Omental fat pad (tissue), 3 donors: ENCODE measurements at regions not wholly inside any gene's neighbourhood (a gene's known extent, or its start where the extent isn't known, plus 50 kb on each side); places are given as distances from the start of the nearest gene placed in this dataset.

Source experiments
- ATAC-seq: fragments of 150-250 bp; one replicate; pipeline ENCODE4 v1.9.1; 2016; ENCODE audit warnings: mild to moderate bottlenecking, moderate library complexity; ENCODE audit not compliant: low FRiP score
- DNase-seq: peaks from one replicate; pipeline ENCODE4 v3.0.0-alpha.2; 2019; ENCODE audit warnings: low spot score
- TF ChIP-seq, protein P1 (sequence below), 3 donors: fragments of 450-650 bp; IDR thresholded peaks; one replicate each; pipeline ENCODE4 v1.5.1; 2016 to 2017; ENCODE audit warnings: antibody characterized with exemption in 3 of 3, mild to moderate bottlenecking in 3 of 3, moderate library complexity in 2 of 3

DNA sequence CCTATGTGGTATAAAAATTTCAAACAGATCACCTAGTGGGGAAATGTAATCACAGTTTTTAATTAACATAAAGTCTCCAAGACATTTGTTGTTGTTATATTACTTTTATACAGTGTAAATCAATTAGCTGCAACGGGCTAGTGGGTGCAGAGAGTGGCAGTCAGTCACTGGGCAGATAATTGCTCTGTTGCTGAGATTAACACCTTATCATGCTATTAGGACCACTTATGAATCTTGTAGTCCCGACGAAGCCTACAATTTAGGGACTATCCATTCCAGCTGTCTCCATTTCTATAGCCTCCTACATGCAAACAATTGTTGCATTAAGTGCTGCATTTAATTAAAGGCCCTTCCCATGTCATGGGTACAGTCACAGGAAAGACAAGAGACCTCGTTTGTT, 158.9 kb upstream of the PROX1 start:
- TF ChIP-seq, protein P1, sequence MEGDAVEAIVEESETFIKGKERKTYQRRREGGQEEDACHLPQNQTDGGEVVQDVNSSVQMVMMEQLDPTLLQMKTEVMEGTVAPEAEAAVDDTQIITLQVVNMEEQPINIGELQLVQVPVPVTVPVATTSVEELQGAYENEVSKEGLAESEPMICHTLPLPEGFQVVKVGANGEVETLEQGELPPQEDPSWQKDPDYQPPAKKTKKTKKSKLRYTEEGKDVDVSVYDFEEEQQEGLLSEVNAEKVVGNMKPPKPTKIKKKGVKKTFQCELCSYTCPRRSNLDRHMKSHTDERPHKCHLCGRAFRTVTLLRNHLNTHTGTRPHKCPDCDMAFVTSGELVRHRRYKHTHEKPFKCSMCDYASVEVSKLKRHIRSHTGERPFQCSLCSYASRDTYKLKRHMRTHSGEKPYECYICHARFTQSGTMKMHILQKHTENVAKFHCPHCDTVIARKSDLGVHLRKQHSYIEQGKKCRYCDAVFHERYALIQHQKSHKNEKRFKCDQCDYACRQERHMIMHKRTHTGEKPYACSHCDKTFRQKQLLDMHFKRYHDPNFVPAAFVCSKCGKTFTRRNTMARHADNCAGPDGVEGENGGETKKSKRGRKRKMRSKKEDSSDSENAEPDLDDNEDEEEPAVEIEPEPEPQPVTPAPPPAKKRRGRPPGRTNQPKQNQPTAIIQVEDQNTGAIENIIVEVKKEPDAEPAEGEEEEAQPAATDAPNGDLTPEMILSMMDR (IDR thresholded peaks at IDR 0.05), result no peak
- no peak for ATAC-seq
- DNase-seq, result no peak

DNA sequence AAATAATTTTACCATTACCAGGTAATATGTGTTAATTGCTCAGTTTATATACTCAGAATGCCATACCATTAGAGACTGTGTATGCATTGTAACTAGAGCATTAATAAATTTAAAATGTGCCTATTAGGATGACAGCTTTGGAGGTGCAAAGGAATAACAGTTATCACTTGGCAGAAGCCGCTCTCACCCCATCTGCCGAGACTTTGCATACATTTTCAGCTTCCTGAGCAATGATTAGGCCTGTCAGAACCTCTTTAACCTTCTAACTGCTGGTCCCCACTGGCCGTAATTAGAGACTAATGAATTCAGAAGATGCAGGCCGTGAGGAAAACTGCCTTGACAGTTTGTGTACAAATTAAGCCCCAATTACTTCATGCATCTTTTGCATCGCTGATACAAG, 158.0 kb upstream of the PROX1 start:
- TF ChIP-seq, protein P1 (IDR thresholded peaks at IDR 0.05), result no peak
- DNase-seq (no peak), ATAC-seq (no peak)

GRCh38 chr1:213830371-213830770, 157.4 kb upstream of the PROX1 start:
- DNase-seq, result no peak
- TF ChIP-seq, protein P1 (IDR thresholded peaks at IDR 0.05), result no peak
- no peak for ATAC-seq

GRCh38 chr1:213840575-213840974, 147.2 kb upstream of the PROX1 start:
- ATAC-seq (no peak), DNase-seq (no peak)
- TF ChIP-seq, protein P1 (IDR thresholded peaks at IDR 0.05), result no peak

DNA sequence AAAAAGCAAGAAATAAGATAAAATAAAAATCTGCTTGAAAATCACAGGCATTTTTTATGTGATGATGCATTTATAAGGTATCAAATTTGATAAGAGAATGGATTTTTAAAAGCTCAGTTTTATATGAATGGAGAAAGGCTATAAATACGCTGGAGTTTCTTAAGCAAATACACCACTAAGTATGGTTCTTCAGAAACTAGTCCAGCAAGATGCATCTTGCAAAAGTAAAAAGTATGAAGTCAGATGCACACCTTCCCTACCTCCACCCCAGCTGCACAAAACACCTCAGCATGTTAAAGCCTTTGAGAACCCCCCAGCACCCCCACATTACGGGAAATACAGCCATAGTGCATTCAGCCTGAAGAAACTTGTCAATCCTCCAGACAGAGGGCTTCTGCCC, 143.1 kb upstream of the PROX1 start:
- TF ChIP-seq, protein P1 (IDR thresholded peaks at IDR 0.05), result no peak
- ATAC-seq, result no peak
- no peak for DNase-seq

DNA sequence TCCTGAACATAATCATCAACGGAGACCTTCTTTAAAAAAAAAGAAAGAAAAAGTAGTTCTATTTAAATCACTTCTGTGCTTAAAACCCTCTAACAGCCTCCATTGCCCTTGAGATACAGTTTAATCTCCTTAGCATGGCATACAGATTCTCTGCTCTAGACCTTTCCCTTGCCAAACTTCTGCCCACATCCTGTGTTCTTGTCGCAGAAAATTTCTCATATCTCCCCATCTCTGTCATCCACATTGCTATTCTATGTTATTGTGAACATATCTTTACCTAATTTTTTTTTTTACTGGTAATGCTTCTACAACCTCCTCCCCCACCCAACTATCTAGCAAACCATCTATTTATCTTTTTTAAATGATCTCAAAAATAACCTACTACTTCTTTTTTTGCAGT, 135.7 kb upstream of the PROX1 start:
- ATAC-seq (no peak), DNase-seq (no peak)

GRCh38 chr1:213858581-213858980, 129.2 kb upstream of the PROX1 start:
- TF ChIP-seq, protein P1 (IDR thresholded peaks at IDR 0.05), result no peak
- DNase-seq (no peak), ATAC-seq (no peak)

More for the DNA sequence above, 135.7 kb upstream of the PROX1 start:
- TF ChIP-seq, protein P1 (IDR thresholded peaks at IDR 0.05), result no peak
